Keratinocyte (primary cell): ENCODE measurements at regions not wholly inside any gene's neighbourhood (a gene's known extent, or its start where the extent isn't known, plus 50 kb on each side); places are given as distances from the start of the nearest gene placed in this dataset.

Experiments used
- DNase-seq: peaks from one replicate; pipeline ENCODE4 v3.0.0-alpha.2; 2011; ENCODE audit warnings: low read depth, missing footprints, low spot score
- FAIRE-seq: peaks from 2 replicates; lab custom pipeline; 2011; peaks lifted over from hg19 to GRCh38; lab: Jason Lieb, UNC
- H2AFZ ChIP-seq: 2 replicates; pipeline ENCODE4 v1.6.0; 2012; ENCODE audit warnings: low read length, control low read depth, inconsistent platforms; ENCODE audit not compliant: control insufficient read depth
- H3K27ac ChIP-seq: 2 replicates; pipeline ENCODE4 v1.5.1; 2011; ENCODE audit warnings: low read length; ENCODE audit not compliant: control insufficient read depth, insufficient read depth
- H3K27me3 ChIP-seq: 3 replicates; pipeline ENCODE4 v1.6.0; 2011; ENCODE audit warnings: low read length; ENCODE audit not compliant: control insufficient read depth, insufficient read depth; ENCODE audit errors: extremely low read depth
- H3K36me3 ChIP-seq, 2 experiments: 2 replicates in 1 of 2; 3 replicates in 1 of 2; pipeline ENCODE4 v1.5.1; 2011; ENCODE audit warnings: low read length in 2 of 2, mild to moderate bottlenecking in 1 of 2; ENCODE audit not compliant: control insufficient read depth in 2 of 2, insufficient read depth in 2 of 2; ENCODE audit errors: extremely low read depth in 1 of 2
- H3K4me1 ChIP-seq: 3 replicates; pipeline ENCODE4 v1.5.1; 2011; ENCODE audit warnings: low read length; ENCODE audit not compliant: control insufficient read depth, insufficient read depth; ENCODE audit errors: extremely low read depth
- H3K4me2 ChIP-seq: 3 replicates; pipeline ENCODE4 v1.6.0; 2011; ENCODE audit warnings: low read depth, low read length; ENCODE audit not compliant: control insufficient read depth, insufficient read depth; ENCODE audit errors: extremely low read depth
- H3K4me3 ChIP-seq, 3 experiments: fragments of 200-600 bp in 1 of 3; sonication (generic) in 1 of 3; 2 replicates in 2 of 3; 3 replicates in 1 of 3; pipeline ENCODE4 v1.5.1; 2011 to 2016; ENCODE audit warnings: low read length in 3 of 3, mild to moderate bottlenecking in 3 of 3, control low read depth in 2 of 3, inconsistent platforms in 1 of 3, low read depth in 1 of 3, mixed read lengths in 1 of 3, mixed run types in 1 of 3, moderate library complexity in 1 of 3; ENCODE audit not compliant: control insufficient read depth in 2 of 3, insufficient read depth in 2 of 3; ENCODE audit errors: extremely low read depth in 1 of 3
- H3K79me2 ChIP-seq: 2 replicates; pipeline ENCODE4 v1.6.0; 2012; ENCODE audit warnings: low read length; ENCODE audit not compliant: control insufficient read depth, insufficient read depth
- H3K9ac ChIP-seq: 3 replicates; pipeline ENCODE4 v1.6.0; 2011; ENCODE audit warnings: low read length; ENCODE audit not compliant: control insufficient read depth, insufficient read depth; ENCODE audit errors: extremely low read depth
- H3K9me1 ChIP-seq: 3 replicates; pipeline ENCODE4 v1.6.0; 2011; ENCODE audit warnings: low read length; ENCODE audit not compliant: control insufficient read depth, insufficient read depth; ENCODE audit errors: extremely low read depth
- H3K9me3 ChIP-seq: 2 replicates; pipeline ENCODE4 v1.5.1; 2012; ENCODE audit warnings: low read depth, low read length; ENCODE audit not compliant: control insufficient read depth
- H4K20me1 ChIP-seq: 3 replicates; pipeline ENCODE4 v1.6.0; 2011; ENCODE audit warnings: low read length; ENCODE audit not compliant: control insufficient read depth, insufficient read depth; ENCODE audit errors: extremely low read depth
- EZH2 ChIP-seq: IDR thresholded peaks from one replicate; pipeline ENCODE4 v1.6.1; 2012; ENCODE audit warnings: inconsistent platforms, mild to moderate bottlenecking, low read length, moderate library complexity
- dilution Hi-C: fragments of 300-500 bp; cut with MboI; formaldehyde crosslinking; loops from one replicate; pipeline ENCODE4 v1.7.0; 2020; ENCODE audit warnings: low sequenced_read_pairs; ENCODE audit not compliant: extremely low pct_ligation_motif_present
- TF ChIP-seq, protein P1 (sequence below), 3 experiments: IDR thresholded peaks in 1 of 3; conservative IDR thresholded peaks in 1 of 3; optimal IDR thresholded peaks in 1 of 3; 2 replicates in 2 of 3; 3 replicates in 1 of 3; pipeline versions ENCODE3 to v1.5.1; 2011; ENCODE audit warnings: low read length in 3 of 3, mild to moderate bottlenecking in 3 of 3, moderate library complexity in 2 of 3, control low read depth in 1 of 3, inconsistent platforms in 1 of 3; ENCODE audit not compliant: insufficient read depth in 2 of 3; ENCODE audit errors: extremely low read depth in 1 of 3

DNA sequence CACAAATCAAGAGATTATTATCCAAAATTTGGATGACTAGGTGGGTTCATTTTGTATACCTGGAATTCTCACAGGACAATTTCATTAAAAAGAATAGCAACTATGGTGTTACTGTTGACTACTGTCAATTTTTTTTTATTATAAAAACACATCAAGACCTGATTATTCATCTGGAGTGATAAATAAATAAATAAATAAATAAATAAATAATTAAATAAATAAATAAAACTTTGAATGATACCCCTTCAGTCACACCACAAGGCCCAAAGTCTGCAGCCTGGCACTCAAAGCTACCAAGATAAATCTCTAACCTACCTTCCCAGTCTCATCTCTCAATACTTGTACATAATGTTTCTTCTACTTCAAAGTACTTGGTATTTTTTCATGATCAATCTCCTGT, 294.0 kb upstream of the KLHL29 start:
- dilution Hi-C loops, result no loop called here
- no peak overlapping the region for H2AFZ ChIP-seq
- no peaks in the 10 kb centered on the region for H3K9me1 ChIP-seq
- DNase-seq, result no peak
- H3K4me2 ChIP-seq, result no peak overlapping the region
- no peaks in the 10 kb centered on the region for H3K9me3 ChIP-seq
- no peaks in the 10 kb centered on the region for H3K36me3 ChIP-seq
- no peaks in the 10 kb centered on the region for H4K20me1 ChIP-seq
- TF ChIP-seq, protein P1, sequence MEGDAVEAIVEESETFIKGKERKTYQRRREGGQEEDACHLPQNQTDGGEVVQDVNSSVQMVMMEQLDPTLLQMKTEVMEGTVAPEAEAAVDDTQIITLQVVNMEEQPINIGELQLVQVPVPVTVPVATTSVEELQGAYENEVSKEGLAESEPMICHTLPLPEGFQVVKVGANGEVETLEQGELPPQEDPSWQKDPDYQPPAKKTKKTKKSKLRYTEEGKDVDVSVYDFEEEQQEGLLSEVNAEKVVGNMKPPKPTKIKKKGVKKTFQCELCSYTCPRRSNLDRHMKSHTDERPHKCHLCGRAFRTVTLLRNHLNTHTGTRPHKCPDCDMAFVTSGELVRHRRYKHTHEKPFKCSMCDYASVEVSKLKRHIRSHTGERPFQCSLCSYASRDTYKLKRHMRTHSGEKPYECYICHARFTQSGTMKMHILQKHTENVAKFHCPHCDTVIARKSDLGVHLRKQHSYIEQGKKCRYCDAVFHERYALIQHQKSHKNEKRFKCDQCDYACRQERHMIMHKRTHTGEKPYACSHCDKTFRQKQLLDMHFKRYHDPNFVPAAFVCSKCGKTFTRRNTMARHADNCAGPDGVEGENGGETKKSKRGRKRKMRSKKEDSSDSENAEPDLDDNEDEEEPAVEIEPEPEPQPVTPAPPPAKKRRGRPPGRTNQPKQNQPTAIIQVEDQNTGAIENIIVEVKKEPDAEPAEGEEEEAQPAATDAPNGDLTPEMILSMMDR (optimal IDR thresholded peaks at IDR 0.05 in 1 of 3, IDR thresholded peaks at IDR 0.05 in 1 of 3, conservative IDR thresholded peaks at IDR 0.05 in 1 of 3; ENCODE audit: extremely low read depth in 1 of 3, insufficient read depth in 2 of 3, low read length in 3 of 3), result no peak
- no peak for TF ChIP-seq EZH2
- no peak overlapping the region for H3K4me3 ChIP-seq
- H3K27ac ChIP-seq, result no peak overlapping the region
- no peaks in the 10 kb centered on the region for H3K79me2 ChIP-seq
- no peak for FAIRE-seq
- H3K9ac ChIP-seq, result no peak overlapping the region
- H3K27me3 ChIP-seq, result no peaks in the 10 kb centered on the region
- H3K4me1 ChIP-seq, result no peaks in the 10 kb centered on the region

DNA sequence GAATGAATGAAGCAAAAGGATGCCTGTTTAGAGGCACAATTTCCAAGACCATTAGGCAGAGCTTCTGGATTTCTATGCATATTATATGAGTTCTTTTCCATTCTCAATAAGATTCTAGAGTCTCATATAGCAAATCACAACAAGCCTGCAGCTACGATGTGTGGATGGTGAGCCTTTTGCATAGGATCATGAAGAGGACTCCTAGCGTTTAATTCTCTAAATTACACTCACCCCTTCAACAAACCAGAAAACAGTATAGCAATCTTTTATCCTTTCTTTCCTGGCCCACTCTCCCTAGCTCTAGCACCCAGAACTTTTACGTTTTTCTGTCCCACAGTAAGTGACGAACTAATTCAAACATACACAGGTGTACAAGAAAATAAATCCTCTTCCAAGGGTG, 293.1 kb upstream of the KLHL29 start:
- Histone ChIP-seq H3K4me3 (no peak overlapping the region), H3K27me3 (no peaks in the 10 kb centered on the region), H4K20me1 (no peaks in the 10 kb centered on the region), H3K36me3 (no peaks in the 10 kb centered on the region), H3K79me2 (no peaks in the 10 kb centered on the region), H2AFZ (no peak overlapping the region), H3K4me2 (no peak overlapping the region), H3K9me1 (no peaks in the 10 kb centered on the region), H3K9ac (no peak overlapping the region), H3K4me1 (no peaks in the 10 kb centered on the region), H3K27ac (no peak overlapping the region), H3K9me3 (no peaks in the 10 kb centered on the region)
- dilution Hi-C loops, result no loop called here
- no peak for DNase-seq
- no peak for FAIRE-seq
- no peak for TF ChIP-seq EZH2
- TF ChIP-seq, protein P1 (optimal IDR thresholded peaks at IDR 0.05 in 1 of 3, IDR thresholded peaks at IDR 0.05 in 1 of 3, conservative IDR thresholded peaks at IDR 0.05 in 1 of 3; ENCODE audit: extremely low read depth in 1 of 3, insufficient read depth in 2 of 3, low read length in 3 of 3), result no peak
